DND-41 (cell line): ENCODE measurements at regions not wholly inside any gene's neighbourhood (a gene's known extent, or its start where the extent isn't known, plus 50 kb on each side); places are given as distances from the start of the nearest gene placed in this dataset.

ENCODE experiments used
- ATAC-seq: fragments of 200-7000 bp; cut with Tn5 transposase; 3 replicates; pipeline ENCODE4 v1.9.1; 2021; ENCODE audit warnings: low read depth; ENCODE audit not compliant: insufficient read depth
- DNase-seq: peaks from one replicate; pipeline ENCODE4 v3.0.0-alpha.2; 2020
- H2AFZ ChIP-seq: 2 replicates; pipeline ENCODE4 v1.6.0; 2012; ENCODE audit warnings: low read depth, low read length
- H3K27ac ChIP-seq: 2 replicates; pipeline ENCODE4 v1.5.1; 2012; ENCODE audit warnings: low read length, inconsistent platforms
- H3K27me3 ChIP-seq: fragments of 200-600 bp; sonication (generic); 2 replicates; pipeline ENCODE4 v1.6.0; 2012; ENCODE audit warnings: low read length, mild to moderate bottlenecking, inconsistent platforms; ENCODE audit not compliant: insufficient read depth, poor library complexity
- H3K36me3 ChIP-seq: 2 replicates; pipeline ENCODE4 v1.5.1; 2012; ENCODE audit warnings: low read length, inconsistent platforms; ENCODE audit not compliant: insufficient read depth
- H3K4me1 ChIP-seq: 2 replicates; pipeline ENCODE4 v1.5.1; 2012; ENCODE audit warnings: mild to moderate bottlenecking, low read length; ENCODE audit not compliant: insufficient read depth
- H3K4me2 ChIP-seq: 2 replicates; pipeline ENCODE4 v1.6.0; 2012; ENCODE audit warnings: mild to moderate bottlenecking, moderate library complexity, low read length, inconsistent platforms; ENCODE audit not compliant: insufficient read depth
- H3K4me3 ChIP-seq, 2 experiments: fragments of 200-600 bp in 1 of 2; shearing (Covaris generic) in 1 of 2; 2 replicates each; pipeline ENCODE4 v1.5.1; 2012 to 2016; ENCODE audit warnings: inconsistent platforms in 2 of 2, low read length in 2 of 2, mild to moderate bottlenecking in 2 of 2, low read depth in 1 of 2, moderate library complexity in 1 of 2
- H3K79me2 ChIP-seq: 2 replicates; pipeline ENCODE4 v1.6.0; 2012; ENCODE audit warnings: low read length, inconsistent platforms; ENCODE audit not compliant: insufficient read depth
- H3K9ac ChIP-seq: 2 replicates; pipeline ENCODE4 v1.6.0; 2012; ENCODE audit warnings: low read depth, mild to moderate bottlenecking, inconsistent platforms, low read length, moderate library complexity
- H3K9me3 ChIP-seq: 2 replicates; pipeline ENCODE4 v1.5.1; 2012; ENCODE audit warnings: low read length, moderate library complexity, mild to moderate bottlenecking, inconsistent platforms; ENCODE audit not compliant: insufficient read depth, severe bottlenecking
- H4K20me1 ChIP-seq: 2 replicates; pipeline ENCODE4 v1.6.0; 2012; ENCODE audit warnings: low read length; ENCODE audit not compliant: insufficient read depth
- EZH2 ChIP-seq: IDR thresholded peaks from 3 replicates; pipeline ENCODE4 v1.6.1; 2012; ENCODE audit warnings: borderline replicate concordance, low read depth, mild to moderate bottlenecking, moderate library complexity, low read length, inconsistent platforms; ENCODE audit not compliant: severe bottlenecking
- TF ChIP-seq, protein P1 (sequence below): IDR thresholded peaks from 2 replicates; pipeline ENCODE4 v1.5.1; 2012; ENCODE audit warnings: borderline replicate concordance, low read length, moderate library complexity, mild to moderate bottlenecking; ENCODE audit not compliant: poor library complexity, severe bottlenecking; ENCODE audit errors: extremely low read depth

DNA sequence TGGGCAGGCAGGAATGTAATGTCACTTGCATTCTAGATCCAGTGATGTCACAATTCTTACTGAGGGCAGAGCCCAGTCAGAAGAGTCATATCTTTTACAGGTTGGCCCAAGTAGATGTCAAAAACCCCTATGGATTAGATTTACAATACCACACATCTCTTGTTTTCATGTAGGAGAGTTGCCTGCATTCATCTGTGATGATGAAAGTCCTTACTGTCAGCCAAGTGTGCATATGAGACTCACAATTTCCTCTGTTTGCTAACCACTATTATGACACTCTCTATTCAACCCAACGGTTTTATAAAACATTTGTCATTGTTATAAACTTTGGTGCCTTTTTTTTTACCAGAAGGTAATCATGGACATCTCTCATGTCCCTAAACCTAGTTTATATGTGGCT lies 898.8 kb upstream of the AMELY start:
- Histone ChIP-seq H2AFZ (no peak overlapping the region), H3K27ac (no peak overlapping the region), H3K4me2 (no peak overlapping the region), H3K9me3 (no peaks in the 10 kb centered on the region), H4K20me1 (no peaks in the 10 kb centered on the region), H3K9ac (no peak overlapping the region), H3K79me2 (no peaks in the 10 kb centered on the region), H3K36me3 (no peaks in the 10 kb centered on the region), H3K4me3 (no peak overlapping the region), H3K27me3 (no peaks in the 10 kb centered on the region), H3K4me1 (no peaks in the 10 kb centered on the region)
- TF ChIP-seq, protein P1, sequence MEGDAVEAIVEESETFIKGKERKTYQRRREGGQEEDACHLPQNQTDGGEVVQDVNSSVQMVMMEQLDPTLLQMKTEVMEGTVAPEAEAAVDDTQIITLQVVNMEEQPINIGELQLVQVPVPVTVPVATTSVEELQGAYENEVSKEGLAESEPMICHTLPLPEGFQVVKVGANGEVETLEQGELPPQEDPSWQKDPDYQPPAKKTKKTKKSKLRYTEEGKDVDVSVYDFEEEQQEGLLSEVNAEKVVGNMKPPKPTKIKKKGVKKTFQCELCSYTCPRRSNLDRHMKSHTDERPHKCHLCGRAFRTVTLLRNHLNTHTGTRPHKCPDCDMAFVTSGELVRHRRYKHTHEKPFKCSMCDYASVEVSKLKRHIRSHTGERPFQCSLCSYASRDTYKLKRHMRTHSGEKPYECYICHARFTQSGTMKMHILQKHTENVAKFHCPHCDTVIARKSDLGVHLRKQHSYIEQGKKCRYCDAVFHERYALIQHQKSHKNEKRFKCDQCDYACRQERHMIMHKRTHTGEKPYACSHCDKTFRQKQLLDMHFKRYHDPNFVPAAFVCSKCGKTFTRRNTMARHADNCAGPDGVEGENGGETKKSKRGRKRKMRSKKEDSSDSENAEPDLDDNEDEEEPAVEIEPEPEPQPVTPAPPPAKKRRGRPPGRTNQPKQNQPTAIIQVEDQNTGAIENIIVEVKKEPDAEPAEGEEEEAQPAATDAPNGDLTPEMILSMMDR, result no peak
- TF ChIP-seq EZH2, result no peak
- ATAC-seq (no peak), DNase-seq (no peak)

DNA sequence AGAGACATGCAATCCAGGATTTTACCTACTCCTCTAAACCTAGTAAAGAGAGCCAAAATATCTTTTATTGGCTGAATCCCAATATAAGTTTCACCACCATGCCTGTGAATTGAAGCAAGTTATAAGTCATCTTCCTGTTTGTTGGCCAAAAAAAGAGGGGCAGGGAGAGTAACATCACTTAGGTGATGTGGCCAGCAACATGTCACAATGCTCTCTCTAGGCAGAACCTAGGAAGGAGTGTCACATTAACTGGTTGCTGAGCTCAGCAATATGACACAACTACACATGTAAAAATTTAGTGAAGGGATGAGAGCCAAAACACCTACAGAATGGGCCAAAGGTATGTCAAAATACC lies 895.9 kb upstream of the AMELY start:
- no peaks in the 10 kb centered on the region for H3K79me2 ChIP-seq
- H3K4me2 ChIP-seq, result no peak overlapping the region
- no peaks in the 10 kb centered on the region for H3K4me1 ChIP-seq
- no peak overlapping the region for H3K9ac ChIP-seq
- TF ChIP-seq EZH2, result no peak
- TF ChIP-seq, protein P1, result no peak
- H2AFZ ChIP-seq, result no peak overlapping the region
- H3K36me3 ChIP-seq, result no peaks in the 10 kb centered on the region
- H3K27ac ChIP-seq, result no peak overlapping the region
- no peaks in the 10 kb centered on the region for H3K9me3 ChIP-seq
- no peaks in the 10 kb centered on the region for H3K27me3 ChIP-seq
- no peak for DNase-seq
- H3K4me3 ChIP-seq, result no peak overlapping the region
- H4K20me1 ChIP-seq, result no peaks in the 10 kb centered on the region
- ATAC-seq, result no peak

GRCh38 chrY:7806592-7807515 lies 895.3 kb upstream of the AMELY start:
- no peaks in the 10 kb centered on the region for H3K27me3 ChIP-seq
- no peaks in the 10 kb centered on the region for H3K79me2 ChIP-seq
- no peaks in the 10 kb centered on the region for H3K36me3 ChIP-seq
- no peaks in the 10 kb centered on the region for H3K9me3 ChIP-seq
- H3K4me1 ChIP-seq, result no peaks in the 10 kb centered on the region
- DNase-seq (no peak), ATAC-seq (no peak)
- no peaks in the 10 kb centered on the region for H4K20me1 ChIP-seq
- no peak overlapping the region for H3K4me3 ChIP-seq
- H3K4me2 ChIP-seq, result no peak overlapping the region
- TF ChIP-seq EZH2, result no peak
- TF ChIP-seq, protein P1, result no peak
- no peak overlapping the region for H3K27ac ChIP-seq
- no peak overlapping the region for H3K9ac ChIP-seq
- H2AFZ ChIP-seq, result no peak overlapping the region
